ENCODE measurements at regions not wholly inside any gene's neighbourhood (a gene's known extent, or its start where the extent isn't known, plus 50 kb on each side); places are given as distances from the start of the nearest gene placed in this dataset.

- no peak for TF ChIP-seq CTCF (IDR thresholded peaks at IDR 0.05; ENCODE audit: poor library complexity)
- no peak for TF ChIP-seq EZH2 (IDR thresholded peaks at IDR 0.05; ENCODE audit: borderline replicate concordance)
- TF ChIP-seq EZH2phosphoT487 (IDR thresholded peaks at IDR 0.05; ENCODE audit: low read depth, severe bottlenecking, unreplicated experiment), result no peak
These were observed 379.6 kb downstream of the FBXO15 start for GRCh38 chr18:73768043-73768442.

Measured in hepatocyte (in vitro differentiated cells).